ENCODE measurements at regions not wholly inside any gene's neighbourhood (a gene's known extent, or its start where the extent isn't known, plus 50 kb on each side); places are given as distances from the start of the nearest gene placed in this dataset.

DNA sequence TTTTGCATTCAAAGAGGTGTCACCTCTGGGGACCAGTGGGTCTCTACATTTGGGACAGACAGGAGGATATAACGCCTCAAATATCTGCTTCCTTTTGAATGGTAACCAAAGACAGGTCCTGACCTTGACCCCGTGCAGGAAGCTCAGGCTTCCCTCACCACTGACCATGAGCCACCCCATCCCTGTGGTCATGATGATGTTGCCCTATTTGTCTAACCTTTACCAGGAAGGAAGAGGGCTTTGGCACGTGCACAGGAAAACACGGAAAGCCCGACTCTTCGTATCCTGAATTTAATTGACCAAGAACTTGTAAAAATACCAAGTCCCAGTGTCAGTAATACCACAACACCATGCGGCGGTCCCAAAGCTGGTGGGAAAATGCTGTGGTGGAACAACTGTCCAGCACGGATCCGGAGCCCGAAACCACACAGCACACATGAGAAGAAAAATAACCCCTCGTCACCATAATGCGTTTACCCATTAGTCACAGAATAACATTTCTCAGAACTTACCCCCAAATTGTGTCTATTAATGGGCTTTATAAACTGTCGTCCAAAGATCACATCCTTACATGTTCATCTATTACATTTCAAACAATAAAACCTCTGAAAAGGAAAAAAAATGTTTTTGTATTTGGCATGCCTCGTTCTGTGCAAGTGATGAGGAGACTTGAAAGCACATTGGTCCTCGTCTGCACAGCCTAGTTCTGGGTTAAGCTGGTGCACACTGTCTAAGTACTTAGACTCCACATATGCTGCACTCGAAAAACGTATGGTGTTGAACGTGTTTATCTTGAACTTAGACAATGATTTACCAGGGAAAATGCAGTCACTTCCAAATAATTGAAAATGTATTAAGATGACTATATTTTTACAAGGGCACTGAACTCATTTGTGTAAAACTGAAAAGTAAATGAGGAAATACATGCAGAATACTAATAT lies 118.9 kb upstream of the IGF1R start:
- TF ChIP-seq, protein P1, sequence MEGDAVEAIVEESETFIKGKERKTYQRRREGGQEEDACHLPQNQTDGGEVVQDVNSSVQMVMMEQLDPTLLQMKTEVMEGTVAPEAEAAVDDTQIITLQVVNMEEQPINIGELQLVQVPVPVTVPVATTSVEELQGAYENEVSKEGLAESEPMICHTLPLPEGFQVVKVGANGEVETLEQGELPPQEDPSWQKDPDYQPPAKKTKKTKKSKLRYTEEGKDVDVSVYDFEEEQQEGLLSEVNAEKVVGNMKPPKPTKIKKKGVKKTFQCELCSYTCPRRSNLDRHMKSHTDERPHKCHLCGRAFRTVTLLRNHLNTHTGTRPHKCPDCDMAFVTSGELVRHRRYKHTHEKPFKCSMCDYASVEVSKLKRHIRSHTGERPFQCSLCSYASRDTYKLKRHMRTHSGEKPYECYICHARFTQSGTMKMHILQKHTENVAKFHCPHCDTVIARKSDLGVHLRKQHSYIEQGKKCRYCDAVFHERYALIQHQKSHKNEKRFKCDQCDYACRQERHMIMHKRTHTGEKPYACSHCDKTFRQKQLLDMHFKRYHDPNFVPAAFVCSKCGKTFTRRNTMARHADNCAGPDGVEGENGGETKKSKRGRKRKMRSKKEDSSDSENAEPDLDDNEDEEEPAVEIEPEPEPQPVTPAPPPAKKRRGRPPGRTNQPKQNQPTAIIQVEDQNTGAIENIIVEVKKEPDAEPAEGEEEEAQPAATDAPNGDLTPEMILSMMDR (IDR thresholded peaks at IDR 0.05), result no peak
- no peak for TF ChIP-seq POLR2A (IDR thresholded peaks at IDR 0.05)
- TF ChIP-seq EP300 (IDR thresholded peaks at IDR 0.05), result no peak
- no peak for TF ChIP-seq POLR2AphosphoS5 (IDR thresholded peaks at IDR 0.05)

Data from sigmoid colon (tissue), 4 donors.